OCI-LY1 (cell line): ENCODE measurements at regions not wholly inside any gene's neighbourhood (a gene's known extent, or its start where the extent isn't known, plus 50 kb on each side); places are given as distances from the start of the nearest gene placed in this dataset.

Source experiments
- H2AFZ ChIP-seq: fragments of 200-600 bp; sonication (generic), shearing (Covaris generic); 2 replicates; pipeline ENCODE4 v1.6.0; 2014; ENCODE audit warnings: antibody characterized with exemption, mild to moderate bottlenecking, low read length
- H3F3A ChIP-seq: fragments of 200-600 bp; sonication (generic), shearing (Covaris generic); 2 replicates; pipeline ENCODE4 v1.6.0; 2014; ENCODE audit warnings: mild to moderate bottlenecking, antibody characterized with exemption, low read length, moderate library complexity; ENCODE audit not compliant: insufficient read depth
- H3K27ac ChIP-seq: fragments of 200-600 bp; sonication (generic); 2 replicates; pipeline ENCODE4 v1.5.1; 2014; ENCODE audit warnings: low read length, mixed run types, mild to moderate bottlenecking, low read depth; ENCODE audit not compliant: poor library complexity, severe bottlenecking
- H3K27me3 ChIP-seq: fragments of 200-600 bp; sonication (generic); 2 replicates; pipeline ENCODE4 v1.6.0; 2014; ENCODE audit warnings: antibody characterized with exemption, mild to moderate bottlenecking, low read length, moderate library complexity; ENCODE audit not compliant: insufficient read depth
- H3K36me3 ChIP-seq: fragments of 200-600 bp; sonication (generic); 2 replicates; pipeline ENCODE4 v1.6.1; 2014; ENCODE audit warnings: mild to moderate bottlenecking, antibody characterized with exemption, low read length, moderate library complexity, mixed read lengths; ENCODE audit not compliant: insufficient read depth
- H3K4me1 ChIP-seq: fragments of 200-600 bp; sonication (generic); 2 replicates; pipeline ENCODE4 v1.5.1; 2014; ENCODE audit warnings: mild to moderate bottlenecking, low read length, moderate library complexity; ENCODE audit not compliant: insufficient read depth, severe bottlenecking
- H3K4me2 ChIP-seq: fragments of 200-600 bp; sonication (generic), shearing (Covaris generic); 2 replicates; pipeline ENCODE4 v1.6.1; 2014; ENCODE audit warnings: low read length
- H3K4me3 ChIP-seq: fragments of 200-600 bp; sonication (generic); 2 replicates; pipeline ENCODE4 v1.5.1; 2014; ENCODE audit warnings: low read length, low read depth, mild to moderate bottlenecking, mixed read lengths; ENCODE audit not compliant: poor library complexity, severe bottlenecking
- H3K79me2 ChIP-seq: fragments of 200-600 bp; shearing (Covaris generic); 2 replicates; pipeline ENCODE4 v1.6.1; 2016; ENCODE audit warnings: mixed run types, low read length, mixed read lengths; ENCODE audit not compliant: insufficient read depth
- H3K9ac ChIP-seq: fragments of 200-600 bp; sonication (generic), shearing (Covaris generic); 2 replicates; pipeline ENCODE4 v1.6.1; 2014; ENCODE audit warnings: mild to moderate bottlenecking, low read length, mixed read lengths
- H3K9me2 ChIP-seq: fragments of 200-600 bp; sonication (generic), shearing (Covaris generic); 2 replicates; pipeline ENCODE4 v1.6.1; 2014; ENCODE audit warnings: low read depth, mild to moderate bottlenecking, low read length, mixed read lengths
- H3K9me3 ChIP-seq: fragments of 200-600 bp; shearing (Covaris generic); 2 replicates; pipeline ENCODE4 v1.6.1; 2014; ENCODE audit warnings: low read length, mixed read lengths
- H4K20me1 ChIP-seq: fragments of 200-600 bp; sonication (generic), shearing (Covaris generic); 2 replicates; pipeline ENCODE4 v1.6.0; 2016; ENCODE audit warnings: mild to moderate bottlenecking, low read length; ENCODE audit not compliant: insufficient read depth
- EZH2 ChIP-seq: fragments of 200-600 bp; sonication (generic), shearing (Covaris generic); IDR thresholded peaks from 2 replicates; pipeline ENCODE4 v1.8.0; 2017; ENCODE audit warnings: borderline replicate concordance, mixed run types, mild to moderate bottlenecking, antibody characterized with exemption, low read length, moderate library complexity, mixed read lengths
- TF ChIP-seq, protein P1 (sequence below): fragments of 200-600 bp; sonication (generic), shearing (Covaris generic); IDR thresholded peaks from 2 replicates; pipeline ENCODE4 v1.5.1; 2017; ENCODE audit warnings: mild to moderate bottlenecking, antibody characterized with exemption, low read length, moderate library complexity, mixed read lengths

DNA sequence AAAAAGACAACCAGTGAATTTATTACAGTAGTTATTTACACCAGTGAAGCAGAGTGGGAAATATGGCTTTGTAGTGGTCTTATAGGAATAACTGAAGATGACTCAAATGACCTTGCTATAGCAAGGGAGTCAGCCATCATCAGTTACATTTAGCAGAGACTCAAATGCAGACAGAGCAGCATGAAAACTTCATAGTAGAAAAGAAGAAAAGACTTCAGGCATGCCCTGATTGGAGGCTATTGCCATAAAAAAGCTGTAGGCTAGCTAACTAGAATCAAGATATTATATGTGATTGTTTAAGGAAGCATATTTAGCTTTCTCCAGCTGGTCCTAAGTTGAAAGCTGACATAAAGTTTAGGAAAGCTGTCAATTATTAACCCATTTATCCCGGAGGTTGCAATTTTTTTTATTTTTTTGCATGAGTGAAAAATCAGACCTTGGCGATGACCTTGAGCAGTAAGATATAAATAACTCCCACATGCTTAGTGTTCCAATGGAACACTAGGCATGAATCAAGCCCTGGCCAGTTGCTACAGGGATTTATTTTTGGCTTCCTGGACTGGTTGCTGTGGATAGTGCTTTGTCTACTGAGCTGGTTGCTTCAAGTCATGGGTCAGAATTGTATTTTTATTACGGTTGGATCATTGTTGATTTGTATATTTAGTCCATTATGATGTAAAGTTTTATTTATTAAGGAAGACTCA lies 675.6 kb upstream of the VRK2 start:
- Histone ChIP-seq H3K4me1 (no peaks in the 10 kb centered on the region), H4K20me1 (no peaks in the 10 kb centered on the region)
- TF ChIP-seq, protein P1, sequence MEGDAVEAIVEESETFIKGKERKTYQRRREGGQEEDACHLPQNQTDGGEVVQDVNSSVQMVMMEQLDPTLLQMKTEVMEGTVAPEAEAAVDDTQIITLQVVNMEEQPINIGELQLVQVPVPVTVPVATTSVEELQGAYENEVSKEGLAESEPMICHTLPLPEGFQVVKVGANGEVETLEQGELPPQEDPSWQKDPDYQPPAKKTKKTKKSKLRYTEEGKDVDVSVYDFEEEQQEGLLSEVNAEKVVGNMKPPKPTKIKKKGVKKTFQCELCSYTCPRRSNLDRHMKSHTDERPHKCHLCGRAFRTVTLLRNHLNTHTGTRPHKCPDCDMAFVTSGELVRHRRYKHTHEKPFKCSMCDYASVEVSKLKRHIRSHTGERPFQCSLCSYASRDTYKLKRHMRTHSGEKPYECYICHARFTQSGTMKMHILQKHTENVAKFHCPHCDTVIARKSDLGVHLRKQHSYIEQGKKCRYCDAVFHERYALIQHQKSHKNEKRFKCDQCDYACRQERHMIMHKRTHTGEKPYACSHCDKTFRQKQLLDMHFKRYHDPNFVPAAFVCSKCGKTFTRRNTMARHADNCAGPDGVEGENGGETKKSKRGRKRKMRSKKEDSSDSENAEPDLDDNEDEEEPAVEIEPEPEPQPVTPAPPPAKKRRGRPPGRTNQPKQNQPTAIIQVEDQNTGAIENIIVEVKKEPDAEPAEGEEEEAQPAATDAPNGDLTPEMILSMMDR: no peak
- no peak for TF ChIP-seq EZH2

DNA sequence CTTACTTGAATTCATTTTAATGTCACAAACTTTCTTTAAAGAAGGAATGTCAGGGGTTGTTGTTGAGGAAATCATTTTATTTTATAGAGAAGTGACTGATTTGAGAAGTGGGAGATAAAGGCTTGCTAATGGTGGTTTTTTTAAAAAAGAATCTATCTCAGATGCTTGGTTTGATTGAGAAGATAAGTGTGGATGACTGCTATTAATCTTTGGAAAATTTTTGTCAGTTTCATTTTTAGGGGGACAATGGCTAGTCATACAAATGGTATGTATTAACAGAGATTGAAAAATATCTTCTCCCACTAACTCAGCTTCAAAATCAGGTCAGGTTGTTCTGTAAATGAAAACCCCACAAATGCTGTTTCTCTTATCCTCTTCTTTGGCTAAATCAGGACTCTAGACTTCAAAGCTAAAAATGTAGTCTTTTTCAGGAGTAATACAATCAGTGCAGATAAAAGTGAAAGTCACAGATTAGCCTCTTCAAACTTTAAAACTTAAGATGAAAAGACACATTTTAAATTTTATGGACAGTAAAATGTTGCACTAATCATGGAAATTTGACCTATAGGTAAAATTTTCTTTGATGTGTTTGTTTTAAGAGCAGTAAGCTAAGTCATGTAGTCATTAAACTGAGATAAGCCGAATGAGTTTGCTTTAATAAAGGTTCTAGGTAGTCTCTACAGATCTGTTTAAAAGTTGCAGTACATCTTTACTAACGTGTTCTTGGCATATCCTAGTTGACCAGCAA lies 674.2 kb upstream of the VRK2 start:
- H2AFZ ChIP-seq: no peak overlapping the region
- no peaks in the 10 kb centered on the region for H3K4me1 ChIP-seq
- no peak overlapping the region for H3K4me3 ChIP-seq
- no peaks in the 10 kb centered on the region for H3K27me3 ChIP-seq
- no peaks in the 10 kb centered on the region for H3K9me2 ChIP-seq
- H3F3A ChIP-seq: no peaks in the 10 kb centered on the region
- TF ChIP-seq, protein P1: no peak
- TF ChIP-seq EZH2: no peak
- no peaks in the 10 kb centered on the region for H3K9me3 ChIP-seq
- H3K4me2 ChIP-seq: no peak overlapping the region
- no peak overlapping the region for H3K9ac ChIP-seq
- H3K27ac ChIP-seq: no peak overlapping the region
- H3K79me2 ChIP-seq: no peaks in the 10 kb centered on the region
- H4K20me1 ChIP-seq: no peaks in the 10 kb centered on the region
- no peaks in the 10 kb centered on the region for H3K36me3 ChIP-seq

More for the DNA sequence above, 675.6 kb upstream of the VRK2 start:
- no peaks in the 10 kb centered on the region for H3K9me2 ChIP-seq
- no peak overlapping the region for H3K4me3 ChIP-seq
- no peaks in the 10 kb centered on the region for H3K79me2 ChIP-seq
- H3K27me3 ChIP-seq: no peaks in the 10 kb centered on the region
- no peaks in the 10 kb centered on the region for H3F3A ChIP-seq
- no peak overlapping the region for H3K9ac ChIP-seq
- no peak overlapping the region for H2AFZ ChIP-seq
- no peak overlapping the region for H3K4me2 ChIP-seq
- no peaks in the 10 kb centered on the region for H3K36me3 ChIP-seq
- no peak overlapping the region for H3K27ac ChIP-seq
- H3K9me3 ChIP-seq: no peaks in the 10 kb centered on the region

DNA sequence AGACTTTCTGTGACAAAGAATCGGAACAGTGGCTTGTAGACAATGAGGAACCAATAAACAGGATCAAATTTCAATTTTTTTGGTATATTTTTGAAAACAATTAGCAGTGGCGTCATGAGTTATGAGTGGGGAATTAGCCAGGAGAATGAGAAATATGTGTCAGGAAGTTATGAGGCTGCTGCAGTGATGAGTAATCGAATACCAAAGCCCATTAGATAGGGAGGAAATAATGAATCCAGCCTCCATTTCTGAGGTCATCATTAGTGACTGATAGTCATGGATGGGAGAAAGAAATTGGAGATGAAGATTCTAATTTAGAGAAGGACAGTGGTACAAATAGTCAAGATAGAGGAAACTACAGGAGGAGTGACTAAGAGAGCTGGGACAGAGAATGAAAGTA lies 673.1 kb upstream of the VRK2 start:
- no peak overlapping the region for H3K27ac ChIP-seq
- H3K36me3 ChIP-seq: no peaks in the 10 kb centered on the region
- no peak overlapping the region for H3K4me3 ChIP-seq
- no peak overlapping the region for H3K4me2 ChIP-seq
- no peaks in the 10 kb centered on the region for H3F3A ChIP-seq
- no peaks in the 10 kb centered on the region for H3K27me3 ChIP-seq
- H3K9me2 ChIP-seq: no peaks in the 10 kb centered on the region
- H4K20me1 ChIP-seq: no peaks in the 10 kb centered on the region
- no peak overlapping the region for H3K9ac ChIP-seq
- no peaks in the 10 kb centered on the region for H3K9me3 ChIP-seq
- H2AFZ ChIP-seq: no peak overlapping the region
- TF ChIP-seq EZH2: no peak
- TF ChIP-seq, protein P1: no peak
- H3K79me2 ChIP-seq: no peaks in the 10 kb centered on the region
- H3K4me1 ChIP-seq: no peaks in the 10 kb centered on the region
